ENCODE measurements at regions not wholly inside any gene's neighbourhood (a gene's known extent, or its start where the extent isn't known, plus 50 kb on each side); places are given as distances from the start of the nearest gene placed in this dataset.
A peak's percentile ranks its signal among the peaks of the same experiment; 100 is the strongest.

DNA sequence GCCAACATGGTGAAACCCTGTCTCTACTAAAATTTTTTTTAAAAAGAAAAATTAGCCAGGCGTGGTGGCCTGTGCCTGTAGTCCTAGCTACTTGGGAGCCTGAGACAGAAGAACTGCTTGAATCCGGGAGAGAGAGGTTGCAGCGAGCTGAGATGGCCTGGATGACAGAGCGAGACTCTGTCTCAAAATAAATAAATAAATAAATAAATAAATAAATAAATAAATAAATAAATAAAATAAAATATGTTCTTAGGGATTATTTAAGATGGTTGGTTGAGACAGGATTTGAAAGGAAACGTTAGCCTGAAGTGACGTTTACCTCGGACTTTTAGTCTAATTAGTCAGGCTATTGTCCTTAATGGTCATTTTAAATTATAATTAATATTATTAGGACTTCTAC, 88.5 kb upstream of the CHRM3 start:
- no peak for ATAC-seq
- TF ChIP-seq ZFP30 (CRISPR knock-in tag; IDR thresholded peaks at IDR 0.05), result no peak
- TF ChIP-seq TCF4 (CRISPR knock-in tag; IDR thresholded peaks at IDR 0.05; ENCODE audit: borderline replicate concordance), result no peak
- TF ChIP-seq SNAI2 (CRISPR knock-in tag; IDR thresholded peaks at IDR 0.05), result no peak
- TF ChIP-seq ESRRG (CRISPR knock-in tag; IDR thresholded peaks at IDR 0.05), result no peak
- no peak for TF ChIP-seq ZFP3 (CRISPR knock-in tag; IDR thresholded peaks at IDR 0.05)
- TF ChIP-seq ZNF8 (CRISPR knock-in tag; IDR thresholded peaks at IDR 0.05), result no peak
- TF ChIP-seq GLIS3 (CRISPR knock-in tag; IDR thresholded peaks at IDR 0.05), result no peak
- TF ChIP-seq ARNTL (CRISPR knock-in tag; IDR thresholded peaks at IDR 0.05; ENCODE audit: borderline replicate concordance, low read depth), result no peak

- no peak for ATAC-seq
- TF ChIP-seq BACH2 (CRISPR knock-in tag; IDR thresholded peaks at IDR 0.05; ENCODE audit: borderline replicate concordance), result no peak
- no peak for TF ChIP-seq SNAI2 (CRISPR knock-in tag; IDR thresholded peaks at IDR 0.05)
- TF ChIP-seq TOX (CRISPR knock-in tag; IDR thresholded peaks at IDR 0.05; ENCODE audit: borderline replicate concordance), result no peak
- TF ChIP-seq PPARA (CRISPR knock-in tag; IDR thresholded peaks at IDR 0.05; ENCODE audit: borderline replicate concordance), result no peak
- TF ChIP-seq PATZ1 (CRISPR knock-in tag; IDR thresholded peaks at IDR 0.05; ENCODE audit: borderline replicate concordance), result no peak
- TF ChIP-seq ZFP30 (CRISPR knock-in tag; IDR thresholded peaks at IDR 0.05), result no peak
- TF ChIP-seq ISL1 (CRISPR knock-in tag; IDR thresholded peaks at IDR 0.05), result no peak
- no peak for TF ChIP-seq ZC3H10 (CRISPR knock-in tag; IDR thresholded peaks at IDR 0.05)
- TF ChIP-seq RARB (CRISPR knock-in tag; IDR thresholded peaks at IDR 0.05), result no peak
- no peak for TF ChIP-seq ZFP3 (CRISPR knock-in tag; IDR thresholded peaks at IDR 0.05)
- no peak for TF ChIP-seq ARNTL (CRISPR knock-in tag; IDR thresholded peaks at IDR 0.05; ENCODE audit: borderline replicate concordance, low read depth)
- TF ChIP-seq, protein P1, sequence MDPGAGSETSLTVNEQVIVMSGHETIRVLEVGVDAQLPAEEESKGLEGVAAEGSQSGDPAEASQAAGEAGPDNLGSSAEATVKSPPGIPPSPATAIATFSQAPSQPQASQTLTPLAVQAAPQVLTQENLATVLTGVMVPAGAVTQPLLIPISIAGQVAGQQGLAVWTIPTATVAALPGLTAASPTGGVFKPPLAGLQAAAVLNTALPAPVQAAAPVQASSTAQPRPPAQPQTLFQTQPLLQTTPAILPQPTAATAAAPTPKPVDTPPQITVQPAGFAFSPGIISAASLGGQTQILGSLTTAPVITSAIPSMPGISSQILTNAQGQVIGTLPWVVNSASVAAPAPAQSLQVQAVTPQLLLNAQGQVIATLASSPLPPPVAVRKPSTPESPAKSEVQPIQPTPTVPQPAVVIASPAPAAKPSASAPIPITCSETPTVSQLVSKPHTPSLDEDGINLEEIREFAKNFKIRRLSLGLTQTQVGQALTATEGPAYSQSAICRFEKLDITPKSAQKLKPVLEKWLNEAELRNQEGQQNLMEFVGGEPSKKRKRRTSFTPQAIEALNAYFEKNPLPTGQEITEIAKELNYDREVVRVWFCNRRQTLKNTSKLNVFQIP (CRISPR knock-in tag; IDR thresholded peaks at IDR 0.05; ENCODE audit: borderline replicate concordance, low read depth), result no peak
- TF ChIP-seq TCF4 (CRISPR knock-in tag; IDR thresholded peaks at IDR 0.05; ENCODE audit: borderline replicate concordance), result no peak
These were observed 92.8 kb upstream of the CHRM3 start for GRCh38 chr1:239293350-239294110.

GRCh38 chr1:239288820-239289554, 97.4 kb upstream of the CHRM3 start:
- no peak for TF ChIP-seq ZFP3 (CRISPR knock-in tag; IDR thresholded peaks at IDR 0.05)
- no peak for TF ChIP-seq ZFP30 (CRISPR knock-in tag; IDR thresholded peaks at IDR 0.05)
- no peak for TF ChIP-seq ISL1 (CRISPR knock-in tag; IDR thresholded peaks at IDR 0.05)
- ATAC-seq, result peak; percentile 63

DNA sequence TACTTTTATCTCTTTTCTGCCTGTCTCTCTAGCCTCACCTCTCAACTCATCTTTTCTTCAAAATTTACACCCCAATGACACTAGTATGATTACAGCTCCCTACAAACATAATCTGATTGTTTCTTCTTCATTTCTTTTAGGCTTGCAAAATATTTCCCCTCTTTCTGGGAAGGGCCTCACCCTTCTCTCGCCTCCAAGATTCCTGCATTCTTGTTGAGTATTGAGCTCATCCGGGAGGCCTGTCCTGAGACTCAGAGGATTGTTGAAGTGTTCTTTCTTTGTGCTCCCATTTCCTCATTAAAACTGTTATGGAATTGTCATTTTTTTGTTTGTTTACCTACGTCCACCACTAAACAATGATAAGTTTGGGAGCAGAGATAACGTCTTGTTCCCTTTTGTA, 99.1 kb upstream of the CHRM3 start:
- ATAC-seq, result no peak

More for the DNA sequence above, 99.1 kb upstream of the CHRM3 start:
- TF ChIP-seq, protein P2, sequence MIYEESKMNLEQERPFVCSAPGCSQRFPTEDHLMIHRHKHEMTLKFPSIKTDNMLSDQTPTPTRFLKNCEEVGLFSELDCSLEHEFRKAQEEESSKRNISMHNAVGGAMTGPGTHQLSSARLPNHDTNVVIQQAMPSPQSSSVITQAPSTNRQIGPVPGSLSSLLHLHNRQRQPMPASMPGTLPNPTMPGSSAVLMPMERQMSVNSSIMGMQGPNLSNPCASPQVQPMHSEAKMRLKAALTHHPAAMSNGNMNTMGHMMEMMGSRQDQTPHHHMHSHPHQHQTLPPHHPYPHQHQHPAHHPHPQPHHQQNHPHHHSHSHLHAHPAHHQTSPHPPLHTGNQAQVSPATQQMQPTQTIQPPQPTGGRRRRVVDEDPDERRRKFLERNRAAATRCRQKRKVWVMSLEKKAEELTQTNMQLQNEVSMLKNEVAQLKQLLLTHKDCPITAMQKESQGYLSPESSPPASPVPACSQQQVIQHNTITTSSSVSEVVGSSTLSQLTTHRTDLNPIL (CRISPR knock-in tag; IDR thresholded peaks at IDR 0.05; ENCODE audit: low read depth), result no peak
- TF ChIP-seq ZFP3 (CRISPR knock-in tag; IDR thresholded peaks at IDR 0.05) (no peak), ESRRG (CRISPR knock-in tag; IDR thresholded peaks at IDR 0.05) (no peak), ZNF8 (CRISPR knock-in tag; IDR thresholded peaks at IDR 0.05) (no peak), ZC3H10 (CRISPR knock-in tag; IDR thresholded peaks at IDR 0.05) (no peak), TOX (CRISPR knock-in tag; IDR thresholded peaks at IDR 0.05; ENCODE audit: borderline replicate concordance) (no peak), RARB (CRISPR knock-in tag; IDR thresholded peaks at IDR 0.05) (no peak), OSR1 (CRISPR knock-in tag; IDR thresholded peaks at IDR 0.05) (no peak), CSDC2 (CRISPR knock-in tag; IDR thresholded peaks at IDR 0.05) (no peak), ARNTL (CRISPR knock-in tag; IDR thresholded peaks at IDR 0.05; ENCODE audit: borderline replicate concordance, low read depth) (no peak), GLIS3 (CRISPR knock-in tag; IDR thresholded peaks at IDR 0.05) (no peak), ZFP30 (CRISPR knock-in tag; IDR thresholded peaks at IDR 0.05) (no peak), SNAI2 (CRISPR knock-in tag; IDR thresholded peaks at IDR 0.05) (no peak), ZNF565 (CRISPR knock-in tag; conservative IDR thresholded peaks at IDR 0.05; ENCODE audit: low read depth) (no peak)
- TF ChIP-seq, protein P3, sequence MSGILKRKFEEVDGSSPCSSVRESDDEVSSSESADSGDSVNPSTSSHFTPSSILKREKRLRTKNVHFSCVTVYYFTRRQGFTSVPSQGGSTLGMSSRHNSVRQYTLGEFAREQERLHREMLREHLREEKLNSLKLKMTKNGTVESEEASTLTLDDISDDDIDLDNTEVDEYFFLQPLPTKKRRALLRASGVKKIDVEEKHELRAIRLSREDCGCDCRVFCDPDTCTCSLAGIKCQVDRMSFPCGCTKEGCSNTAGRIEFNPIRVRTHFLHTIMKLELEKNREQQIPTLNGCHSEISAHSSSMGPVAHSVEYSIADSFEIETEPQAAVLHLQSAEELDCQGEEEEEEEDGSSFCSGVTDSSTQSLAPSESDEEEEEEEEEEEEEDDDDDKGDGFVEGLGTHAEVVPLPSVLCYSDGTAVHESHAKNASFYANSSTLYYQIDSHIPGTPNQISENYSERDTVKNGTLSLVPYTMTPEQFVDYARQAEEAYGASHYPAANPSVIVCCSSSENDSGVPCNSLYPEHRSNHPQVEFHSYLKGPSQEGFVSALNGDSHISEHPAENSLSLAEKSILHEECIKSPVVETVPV (CRISPR knock-in tag; IDR thresholded peaks at IDR 0.05), result no peak

All from SK-N-SH treated with all-trans-retinoic acid at 6 μM for 48 hours (cell line).